ENCODE measurements at regions not wholly inside any gene's neighbourhood (a gene's known extent, or its start where the extent isn't known, plus 50 kb on each side); places are given as distances from the start of the nearest gene placed in this dataset.

DNA sequence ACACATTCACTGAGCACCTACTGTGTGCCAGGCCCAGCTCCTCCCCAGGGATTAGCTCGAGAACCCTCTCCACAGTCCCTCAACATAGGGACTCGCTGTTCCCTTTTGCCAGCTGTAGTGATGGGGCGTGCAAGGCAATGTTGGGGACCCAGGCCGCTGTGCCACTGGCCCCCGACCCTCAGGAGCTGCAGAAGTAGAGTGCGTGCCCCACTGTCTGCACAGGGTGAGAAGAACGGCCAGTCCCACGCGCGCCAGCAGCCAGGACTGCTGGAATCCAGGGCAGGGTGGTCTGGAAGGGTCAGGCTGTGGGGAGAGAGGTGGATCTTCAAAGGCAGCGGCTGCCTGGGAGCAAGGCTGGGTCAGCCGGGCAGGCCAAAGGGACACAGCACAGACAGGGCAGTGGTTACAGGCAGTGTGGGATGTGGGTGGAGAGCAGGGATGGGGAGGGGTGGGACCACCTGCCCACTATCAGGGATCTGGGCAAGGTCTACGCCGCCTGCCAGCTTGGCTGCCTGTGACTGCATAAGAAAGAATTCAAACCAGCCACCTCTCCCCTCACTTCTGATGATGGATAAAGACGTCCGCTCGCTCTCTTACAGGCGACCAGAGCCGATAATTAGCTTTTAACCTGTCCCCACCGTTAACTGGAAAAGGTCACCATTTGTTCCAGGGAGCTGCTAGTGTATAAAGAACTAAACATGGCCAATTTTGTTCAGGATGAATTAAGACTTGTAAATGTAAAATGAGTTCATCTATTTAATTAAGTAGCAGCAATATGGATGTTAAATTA lies 86.7 kb upstream of the GSE1 start:
- H2AFZ ChIP-seq (ENCODE audit: low read depth) = no peak overlapping the region
- no peaks in the 10 kb centered on the region for H4K20me1 ChIP-seq (ENCODE audit: insufficient read depth)
- H3K79me2 ChIP-seq (ENCODE audit: insufficient read depth, low read depth) = no peaks in the 10 kb centered on the region
- H3K27ac ChIP-seq = no peak overlapping the region
- no peaks in the 10 kb centered on the region for H3K4me1 ChIP-seq (ENCODE audit: low read depth, poor library complexity, severe bottlenecking)
- H3K27me3 ChIP-seq (ENCODE audit: insufficient read depth, low read depth) = peaks cover 66% of the 10 kb centered on the region
- TF ChIP-seq, protein P1, sequence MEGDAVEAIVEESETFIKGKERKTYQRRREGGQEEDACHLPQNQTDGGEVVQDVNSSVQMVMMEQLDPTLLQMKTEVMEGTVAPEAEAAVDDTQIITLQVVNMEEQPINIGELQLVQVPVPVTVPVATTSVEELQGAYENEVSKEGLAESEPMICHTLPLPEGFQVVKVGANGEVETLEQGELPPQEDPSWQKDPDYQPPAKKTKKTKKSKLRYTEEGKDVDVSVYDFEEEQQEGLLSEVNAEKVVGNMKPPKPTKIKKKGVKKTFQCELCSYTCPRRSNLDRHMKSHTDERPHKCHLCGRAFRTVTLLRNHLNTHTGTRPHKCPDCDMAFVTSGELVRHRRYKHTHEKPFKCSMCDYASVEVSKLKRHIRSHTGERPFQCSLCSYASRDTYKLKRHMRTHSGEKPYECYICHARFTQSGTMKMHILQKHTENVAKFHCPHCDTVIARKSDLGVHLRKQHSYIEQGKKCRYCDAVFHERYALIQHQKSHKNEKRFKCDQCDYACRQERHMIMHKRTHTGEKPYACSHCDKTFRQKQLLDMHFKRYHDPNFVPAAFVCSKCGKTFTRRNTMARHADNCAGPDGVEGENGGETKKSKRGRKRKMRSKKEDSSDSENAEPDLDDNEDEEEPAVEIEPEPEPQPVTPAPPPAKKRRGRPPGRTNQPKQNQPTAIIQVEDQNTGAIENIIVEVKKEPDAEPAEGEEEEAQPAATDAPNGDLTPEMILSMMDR (conservative IDR thresholded peaks at IDR 0.05; ENCODE audit: low read depth, low read length) = no peak
- H3K4me3 ChIP-seq (IDR thresholded peaks at IDR 0.05; ENCODE audit: insufficient read depth, low read depth, low read length) = no peak overlapping the region
- H3K9ac ChIP-seq = no peak overlapping the region
- no peak overlapping the region for H3K4me2 ChIP-seq
- H3K36me3 ChIP-seq (ENCODE audit: insufficient read depth) = no peaks in the 10 kb centered on the region

- no peaks in the 10 kb centered on the region for H3K4me1 ChIP-seq (ENCODE audit: low read depth, poor library complexity, severe bottlenecking)
- no peak overlapping the region for H3K27ac ChIP-seq
- no peak overlapping the region for H3K4me2 ChIP-seq
- no peaks in the 10 kb centered on the region for H3K79me2 ChIP-seq (ENCODE audit: insufficient read depth, low read depth)
- no peak overlapping the region for H3K4me3 ChIP-seq (IDR thresholded peaks at IDR 0.05; ENCODE audit: insufficient read depth, low read depth, low read length)
- no peaks in the 10 kb centered on the region for H3K36me3 ChIP-seq (ENCODE audit: insufficient read depth)
- H4K20me1 ChIP-seq (ENCODE audit: insufficient read depth) = no peaks in the 10 kb centered on the region
- TF ChIP-seq, protein P1 (conservative IDR thresholded peaks at IDR 0.05; ENCODE audit: low read depth, low read length) = no peak
- no peak overlapping the region for H2AFZ ChIP-seq (ENCODE audit: low read depth)
- H3K27me3 ChIP-seq (ENCODE audit: insufficient read depth, low read depth) = peaks cover 72% of the 10 kb centered on the region
- H3K9ac ChIP-seq = no peak overlapping the region
These were observed 85.9 kb upstream of the GSE1 start for GRCh38 chr16:85527042-85527766.

GRCh38 chr16:85527767-85528297 lies 85.3 kb upstream of the GSE1 start:
- Histone ChIP-seq H3K27me3 (ENCODE audit: insufficient read depth, low read depth) (peaks cover 77% of the 10 kb centered on the region), H3K4me1 (ENCODE audit: low read depth, poor library complexity, severe bottlenecking) (no peaks in the 10 kb centered on the region), H4K20me1 (ENCODE audit: insufficient read depth) (no peaks in the 10 kb centered on the region), H3K4me3 (IDR thresholded peaks at IDR 0.05; ENCODE audit: insufficient read depth, low read depth, low read length) (no peak overlapping the region), H3K79me2 (ENCODE audit: insufficient read depth, low read depth) (no peaks in the 10 kb centered on the region), H3K4me2 (no peak overlapping the region), H3K9ac (no peak overlapping the region), H2AFZ (ENCODE audit: low read depth) (no peak overlapping the region), H3K27ac (no peak overlapping the region), H3K36me3 (ENCODE audit: insufficient read depth) (no peaks in the 10 kb centered on the region)
- TF ChIP-seq, protein P1 (conservative IDR thresholded peaks at IDR 0.05; ENCODE audit: low read depth, low read length) = no peak

DNA sequence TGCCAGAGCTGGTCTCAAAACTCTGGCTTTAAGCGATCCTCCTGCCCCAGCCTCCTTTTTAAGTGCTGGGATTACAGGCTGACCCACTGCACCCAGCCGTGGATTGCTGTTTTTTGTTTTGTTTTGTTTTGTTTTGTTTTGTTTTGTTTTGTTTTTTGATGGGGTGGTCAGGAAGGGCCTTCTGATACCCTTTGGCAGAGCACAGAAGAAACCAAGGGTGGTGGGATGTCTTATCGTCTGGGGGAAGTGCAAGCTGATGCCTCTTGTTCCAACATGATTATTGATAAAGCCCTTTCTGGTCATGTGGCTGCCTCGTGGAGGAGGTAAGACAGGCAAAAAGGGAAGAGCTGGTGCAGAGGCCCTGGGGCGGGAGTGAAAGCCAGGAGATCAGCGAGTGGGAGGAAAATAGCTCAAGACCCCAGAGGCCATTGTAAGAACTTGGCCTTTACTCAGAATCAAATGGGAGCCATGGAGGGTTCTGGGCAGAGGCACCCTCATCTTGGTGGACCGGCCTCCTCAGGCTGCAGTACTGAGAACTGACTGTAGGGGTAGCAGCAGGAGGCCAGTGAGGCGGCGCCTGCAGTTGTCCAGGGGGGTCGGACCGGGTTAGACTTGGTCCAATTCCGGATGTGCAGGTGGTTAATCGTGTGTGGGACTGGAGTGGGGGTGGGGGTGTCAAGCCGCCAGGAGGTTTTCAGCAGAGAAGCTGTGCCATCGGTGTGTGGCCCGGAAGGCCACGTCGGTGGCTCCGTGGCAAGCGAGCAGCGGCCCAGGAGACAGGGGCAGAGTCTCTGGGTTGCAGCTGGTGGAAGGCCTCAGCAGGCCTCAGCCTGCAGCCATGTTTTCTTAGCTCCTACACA lies 84.4 kb upstream of the GSE1 start:
- H3K79me2 ChIP-seq (ENCODE audit: insufficient read depth, low read depth) = no peaks in the 10 kb centered on the region
- no peak overlapping the region for H3K27ac ChIP-seq
- no peak overlapping the region for H3K9ac ChIP-seq
- TF ChIP-seq, protein P1 (conservative IDR thresholded peaks at IDR 0.05; ENCODE audit: low read depth, low read length) = peak; percentile 43; the same call in 1 of the 2 replicates
- peaks cover 86% of the 10 kb centered on the region for H3K27me3 ChIP-seq (ENCODE audit: insufficient read depth, low read depth)
- H3K4me3 ChIP-seq (IDR thresholded peaks at IDR 0.05; ENCODE audit: insufficient read depth, low read depth, low read length) = no peak overlapping the region
- no peaks in the 10 kb centered on the region for H3K4me1 ChIP-seq (ENCODE audit: low read depth, poor library complexity, severe bottlenecking)
- no peak overlapping the region for H2AFZ ChIP-seq (ENCODE audit: low read depth)
- H3K36me3 ChIP-seq (ENCODE audit: insufficient read depth) = no peaks in the 10 kb centered on the region
- H3K4me2 ChIP-seq = no peak overlapping the region
- H4K20me1 ChIP-seq (ENCODE audit: insufficient read depth) = no peaks in the 10 kb centered on the region

Measured in KMS-11 (cell line).